ENCODE measurements at regions not wholly inside any gene's neighbourhood (a gene's known extent, or its start where the extent isn't known, plus 50 kb on each side); places are given as distances from the start of the nearest gene placed in this dataset.

DNA sequence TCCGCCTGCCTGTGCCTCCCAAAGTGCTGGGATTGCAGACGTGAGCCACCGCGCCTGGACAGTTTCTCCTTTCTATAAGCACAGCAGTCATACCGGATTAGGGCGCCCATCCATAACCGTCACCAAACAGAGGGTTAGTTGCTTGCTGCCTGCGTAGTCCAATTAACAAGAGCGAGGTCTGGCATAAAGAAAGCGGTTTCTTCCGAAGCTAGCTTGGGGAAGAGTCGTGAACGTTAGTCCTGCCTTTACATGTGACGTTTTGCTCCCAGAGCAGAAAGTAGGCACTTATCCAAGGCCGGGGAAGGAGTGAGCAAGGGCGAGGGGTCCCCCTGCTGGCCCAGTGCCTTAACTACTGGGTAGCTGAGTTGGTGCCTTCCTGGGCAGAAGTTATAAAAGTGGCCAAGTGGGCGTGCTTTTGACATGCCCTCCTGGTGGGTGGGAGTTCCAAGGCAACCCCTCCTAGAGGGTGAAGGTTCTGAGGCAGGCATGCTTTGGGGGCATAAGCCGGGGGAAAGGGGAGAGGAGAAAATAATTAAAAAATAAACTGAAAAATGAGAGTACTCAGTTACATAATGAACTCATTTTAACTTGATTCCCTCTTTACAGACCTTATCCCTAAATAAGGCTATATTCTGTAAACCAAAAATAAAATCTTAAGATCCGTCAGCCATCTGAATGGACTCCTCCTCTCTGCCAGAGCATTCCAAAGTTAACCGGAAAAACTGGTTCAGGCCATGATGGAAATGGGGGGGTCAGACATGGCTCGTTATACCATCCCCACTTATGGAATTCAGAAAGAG lies 88.0 kb downstream of the FAM217A start:
- no peak for TF ChIP-seq EZH2 (IDR thresholded peaks at IDR 0.05)
- TF ChIP-seq POLR2AphosphoS5 (IDR thresholded peaks at IDR 0.05; ENCODE audit: borderline replicate concordance, low read depth, low read length), result no peak
- no peak for TF ChIP-seq FOXP2 (optimal IDR thresholded peaks at IDR 0.05; ENCODE audit: control extremely low read depth, extremely low read length, insufficient read depth)

All from SK-N-MC (cell line).